Esophagus squamous epithelium (tissue), 5 donors: ENCODE measurements at regions not wholly inside any gene's neighbourhood (a gene's known extent, or its start where the extent isn't known, plus 50 kb on each side); places are given as distances from the start of the nearest gene placed in this dataset.

Source experiments
- DNase-seq: peaks from one replicate; lab custom pipeline; 2025; lab: John Stamatoyannopoulos, UW
- H3K27ac ChIP-seq, 4 donors: fragments of 200-600 bp; sonication (generic); one replicate each; pipeline ENCODE4 v1.5.1; 2016 to 2019; ENCODE audit warnings: mild to moderate bottlenecking in 1 of 4
- H3K27me3 ChIP-seq, 4 donors: fragments of 200-600 bp; sonication (generic); 1 replicate in 3 of 4; 2 replicates in 1 of 4; pipeline versions ENCODE4 v1.5.1 to v1.6.0; 2017 to 2021; ENCODE audit warnings: antibody characterized with exemption in 1 of 4
- H3K36me3 ChIP-seq, 3 donors: fragments of 200-600 bp; sonication (generic); one replicate each; pipeline ENCODE4 v1.5.1; 2016 to 2019
- H3K4me1 ChIP-seq, 3 donors: fragments of 200-600 bp; sonication (generic); one replicate each; pipeline ENCODE4 v1.5.1; 2017 to 2019
- H3K4me3 ChIP-seq, 4 donors: fragments of 200-600 bp; sonication (generic); 1 replicate in 3 of 4; 2 replicates in 1 of 4; pipeline ENCODE4 v1.5.1; 2016 to 2019; ENCODE audit warnings: mild to moderate bottlenecking in 2 of 4, moderate library complexity in 1 of 4
- H3K9me3 ChIP-seq, 3 donors: fragments of 200-600 bp; sonication (generic); one replicate each; pipeline ENCODE4 v1.5.1; 2016 to 2019
- CTCF ChIP-seq, 6 experiments: fragments of 450-650 bp in 4 of 6; fragments of 200-600 bp in 2 of 6; sonication (generic) in 2 of 6; IDR thresholded peaks; one replicate each; pipeline ENCODE4 v1.5.1; 2016 to 2019; ENCODE audit warnings: antibody characterized with exemption in 6 of 6, mild to moderate bottlenecking in 4 of 6, moderate library complexity in 4 of 6
- POLR2A ChIP-seq, 4 donors: fragments of 450-650 bp; IDR thresholded peaks; one replicate each; pipeline ENCODE4 v1.6.1; 2017; ENCODE audit warnings: antibody characterized with exemption in 4 of 4, mild to moderate bottlenecking in 4 of 4, moderate library complexity in 3 of 4
- WGBS, 2 donors: methylation state at CpG; one replicate each; pipeline ENCODE4 v1.1.5; 2018; 5-methylcytosine and 5-hydroxymethylcytosine counted together
- intact Hi-C: fragments of 100-400 bp; cut with DNase I; formaldehyde crosslinking; loops from one replicate; pipeline ENCODE4 v1.15.0; 2022
- donor health status: DM: yes; HTN: yes; CAD: no.

DNA sequence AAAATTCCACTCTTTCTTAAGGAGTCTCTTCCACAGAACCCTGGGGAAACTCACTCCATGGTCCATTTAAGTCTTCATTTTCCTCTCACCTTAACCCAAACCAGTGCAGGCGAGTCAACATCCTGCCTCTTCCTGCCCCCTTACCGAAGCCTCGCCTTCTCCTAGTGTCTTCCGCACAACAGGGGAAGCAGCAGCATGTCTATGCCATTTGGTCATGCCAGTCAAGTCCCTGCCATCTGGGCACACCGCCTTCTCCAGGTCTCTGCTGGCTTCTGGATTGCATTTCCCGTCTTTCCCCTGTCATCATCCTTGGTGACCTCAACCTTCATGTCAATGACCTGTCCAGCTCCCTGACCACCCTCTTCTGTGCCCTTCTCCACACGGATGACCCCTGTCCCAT, 77.3 kb upstream of the FZD7 start:
- WGBS, 2 donors, result 61 to 74% methylated on average over 7 of the region's 7 CpGs
- Histone ChIP-seq H3K4me3 (no peak overlapping the region), H3K27me3 (no peaks in the 10 kb centered on the region), H3K9me3 (no peaks in the 10 kb centered on the region), H3K27ac (peak overlapping the region in 1 of 4 donors; percentile 17), H3K36me3 (no peaks in the 10 kb centered on the region), H3K4me1 (peaks cover 0 to 5% (median 0%) of the 10 kb centered on the region in 3 donors)
- DNase-seq, result no peak
- intact Hi-C loops, result no loop called here
- TF ChIP-seq POLR2A (IDR thresholded peaks at IDR 0.05) (no peak), CTCF (IDR thresholded peaks at IDR 0.05) (no peak)

DNA sequence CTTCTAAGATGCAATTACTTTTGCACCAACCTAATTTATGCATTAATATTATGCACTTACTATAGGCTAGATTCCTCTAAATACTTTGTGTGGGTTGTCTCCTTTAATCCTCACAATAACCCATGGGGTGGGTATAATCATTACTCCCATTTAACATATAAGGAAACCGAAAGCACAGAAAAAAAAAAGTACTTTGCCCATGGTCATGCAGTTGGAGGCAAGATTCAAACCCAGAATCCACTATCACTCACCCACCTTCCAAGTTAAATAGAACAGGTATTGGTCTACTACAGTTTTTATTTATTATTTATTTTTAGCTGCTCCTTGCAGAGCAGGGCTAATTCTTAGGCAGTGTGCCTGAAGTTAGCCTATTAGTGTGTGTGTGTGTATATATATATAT, 76.6 kb upstream of the FZD7 start:
- 67 to 89% methylated on average over 1 of the region's 1 CpG for WGBS, 2 donors
- no peaks in the 10 kb centered on the region for H3K27me3 ChIP-seq

GRCh38 chr2:201959198-201959597, 74.5 kb upstream of the FZD7 start:
- Histone ChIP-seq H3K4me3 (no peak overlapping the region), H3K27ac (no peak overlapping the region), H3K9me3 (no peaks in the 10 kb centered on the region), H3K4me1 (peaks cover 0 to 5% (median 0%) of the 10 kb centered on the region in 3 donors), H3K27me3 (no peaks in the 10 kb centered on the region), H3K36me3 (no peaks in the 10 kb centered on the region)
- intact Hi-C loops, result no loop called here
- WGBS, 2 donors, result 65 to 78% methylated on average over 5 to 6 of the region's 6 CpGs
- no peak for DNase-seq
- TF ChIP-seq POLR2A (IDR thresholded peaks at IDR 0.05), result no peak
- TF ChIP-seq CTCF (IDR thresholded peaks at IDR 0.05), result no peak

More for the DNA sequence above, 76.6 kb upstream of the FZD7 start:
- H3K36me3 ChIP-seq, result no peaks in the 10 kb centered on the region
- H3K27ac ChIP-seq, result no peak overlapping the region
- no peak overlapping the region for H3K4me3 ChIP-seq
- peaks cover 0 to 5% (median 0%) of the 10 kb centered on the region in 3 donors for H3K4me1 ChIP-seq
- TF ChIP-seq CTCF (IDR thresholded peaks at IDR 0.05) (no peak), POLR2A (IDR thresholded peaks at IDR 0.05) (no peak)
- intact Hi-C loops, result no loop called here
- no peak for DNase-seq
- no peaks in the 10 kb centered on the region for H3K9me3 ChIP-seq

DNA sequence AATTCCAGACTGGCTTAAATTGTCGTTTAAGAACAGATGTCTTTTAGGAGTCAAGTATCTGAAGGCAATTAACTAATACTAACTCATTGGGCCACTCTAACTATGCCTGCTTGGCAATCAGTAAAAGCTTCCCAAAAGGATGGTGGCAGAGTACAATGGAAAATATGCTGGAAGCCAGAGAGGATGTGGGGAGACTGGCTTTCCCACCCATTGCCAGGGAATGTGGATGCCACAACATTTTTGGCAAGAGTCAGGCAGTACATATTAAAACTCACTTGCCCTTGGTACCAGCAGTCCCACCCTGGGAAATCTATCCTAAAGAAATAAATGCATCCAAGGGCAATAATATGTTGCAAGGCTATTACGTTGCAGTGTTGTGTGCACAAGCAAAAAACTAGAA, 74.0 kb upstream of the FZD7 start:
- intact Hi-C loops, result no loop called here
- no peak for DNase-seq
- Histone ChIP-seq H3K36me3 (no peaks in the 10 kb centered on the region), H3K4me3 (no peak overlapping the region), H3K27me3 (no peaks in the 10 kb centered on the region), H3K27ac (no peak overlapping the region), H3K9me3 (no peaks in the 10 kb centered on the region), H3K4me1 (peaks cover 0 to 5% (median 0%) of the 10 kb centered on the region in 3 donors)
- WGBS, 2 donors, result 69 to 71% methylated on average over 2 of the region's 2 CpGs
- TF ChIP-seq POLR2A (IDR thresholded peaks at IDR 0.05), result no peak
- TF ChIP-seq CTCF (IDR thresholded peaks at IDR 0.05), result no peak

GRCh38 chr2:201960305-201960704, 73.3 kb upstream of the FZD7 start:
- intact Hi-C loops, result no loop called here
- peaks cover 0 to 5% (median 0%) of the 10 kb centered on the region in 3 donors for H3K4me1 ChIP-seq
- no peak for DNase-seq
- 71 to 83% methylated on average over 7 of the region's 7 CpGs for WGBS, 2 donors
- H3K27me3 ChIP-seq, result no peaks in the 10 kb centered on the region
- TF ChIP-seq POLR2A (IDR thresholded peaks at IDR 0.05), result no peak
- no peak for TF ChIP-seq CTCF (IDR thresholded peaks at IDR 0.05)
- no peaks in the 10 kb centered on the region for H3K36me3 ChIP-seq
- no peak overlapping the region for H3K4me3 ChIP-seq
- H3K27ac ChIP-seq, result no peak overlapping the region
- H3K9me3 ChIP-seq, result no peaks in the 10 kb centered on the region
